HFF-Myc (cell line): ENCODE measurements at regions not wholly inside any gene's neighbourhood (a gene's known extent, or its start where the extent isn't known, plus 50 kb on each side); places are given as distances from the start of the nearest gene placed in this dataset.
"Not testable (repeated sequence)": the region's sequence is repeated elsewhere in the genome, so short reads cannot be mapped to it uniquely, and the experiment has no call there.

ENCODE experiments used
- DNase-seq: peaks from one replicate; pipeline ENCODE4 v3.0.0-alpha.2; 2011; ENCODE audit warnings: low read depth; ENCODE audit errors: extremely low read depth
- H3K4me3 ChIP-seq: replicated peaks from 2 replicates; pipeline ENCODE4 v1.5.1; 2011; ENCODE audit warnings: low read depth, mild to moderate bottlenecking, control low read depth, low read length
- TF ChIP-seq, protein P1 (sequence below): IDR thresholded peaks from 2 replicates; pipeline ENCODE4 v1.5.1; 2012; ENCODE audit warnings: mild to moderate bottlenecking, low read depth, low read length, control low read depth; ENCODE audit errors: missing control alignments

DNA sequence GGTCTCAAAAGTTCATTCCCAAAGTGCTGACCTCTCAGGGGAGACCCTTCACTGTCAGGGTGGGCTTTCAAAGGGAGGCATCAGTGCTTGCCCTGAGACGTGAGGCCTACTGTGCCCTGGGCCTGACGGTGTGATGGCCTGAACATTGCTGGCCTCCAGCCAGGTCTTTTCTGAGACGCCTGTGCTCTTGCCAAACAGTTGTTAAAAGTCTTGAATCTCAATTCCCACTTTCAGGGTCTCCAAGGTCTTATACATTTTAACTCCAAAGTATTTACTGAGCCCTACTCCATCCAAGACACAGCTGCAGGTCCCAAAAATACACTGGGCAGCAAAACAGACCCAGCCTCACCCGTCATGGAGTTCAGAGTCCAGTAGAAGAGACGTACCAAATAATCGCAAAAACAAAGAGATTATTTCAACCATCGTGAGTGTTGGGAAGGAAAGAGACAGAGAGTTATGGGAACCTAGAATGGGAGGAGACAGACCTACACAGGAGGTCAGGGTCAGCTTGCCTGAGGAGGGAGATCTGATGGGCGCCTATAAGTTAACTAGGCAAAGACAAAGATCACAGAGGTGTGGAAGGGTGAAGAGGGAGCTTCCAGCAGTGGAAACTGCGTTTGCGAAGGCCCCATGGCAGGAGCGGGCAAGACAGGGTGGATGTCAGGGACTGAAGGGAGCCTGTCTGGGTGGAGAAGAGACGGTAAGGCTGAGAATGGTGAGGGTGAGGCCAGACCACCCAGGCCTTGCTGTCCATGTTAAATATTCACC, 446.3 kb downstream of the PREX1 start:
- no peak for DNase-seq
- TF ChIP-seq, protein P1, sequence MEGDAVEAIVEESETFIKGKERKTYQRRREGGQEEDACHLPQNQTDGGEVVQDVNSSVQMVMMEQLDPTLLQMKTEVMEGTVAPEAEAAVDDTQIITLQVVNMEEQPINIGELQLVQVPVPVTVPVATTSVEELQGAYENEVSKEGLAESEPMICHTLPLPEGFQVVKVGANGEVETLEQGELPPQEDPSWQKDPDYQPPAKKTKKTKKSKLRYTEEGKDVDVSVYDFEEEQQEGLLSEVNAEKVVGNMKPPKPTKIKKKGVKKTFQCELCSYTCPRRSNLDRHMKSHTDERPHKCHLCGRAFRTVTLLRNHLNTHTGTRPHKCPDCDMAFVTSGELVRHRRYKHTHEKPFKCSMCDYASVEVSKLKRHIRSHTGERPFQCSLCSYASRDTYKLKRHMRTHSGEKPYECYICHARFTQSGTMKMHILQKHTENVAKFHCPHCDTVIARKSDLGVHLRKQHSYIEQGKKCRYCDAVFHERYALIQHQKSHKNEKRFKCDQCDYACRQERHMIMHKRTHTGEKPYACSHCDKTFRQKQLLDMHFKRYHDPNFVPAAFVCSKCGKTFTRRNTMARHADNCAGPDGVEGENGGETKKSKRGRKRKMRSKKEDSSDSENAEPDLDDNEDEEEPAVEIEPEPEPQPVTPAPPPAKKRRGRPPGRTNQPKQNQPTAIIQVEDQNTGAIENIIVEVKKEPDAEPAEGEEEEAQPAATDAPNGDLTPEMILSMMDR = no peak

DNA sequence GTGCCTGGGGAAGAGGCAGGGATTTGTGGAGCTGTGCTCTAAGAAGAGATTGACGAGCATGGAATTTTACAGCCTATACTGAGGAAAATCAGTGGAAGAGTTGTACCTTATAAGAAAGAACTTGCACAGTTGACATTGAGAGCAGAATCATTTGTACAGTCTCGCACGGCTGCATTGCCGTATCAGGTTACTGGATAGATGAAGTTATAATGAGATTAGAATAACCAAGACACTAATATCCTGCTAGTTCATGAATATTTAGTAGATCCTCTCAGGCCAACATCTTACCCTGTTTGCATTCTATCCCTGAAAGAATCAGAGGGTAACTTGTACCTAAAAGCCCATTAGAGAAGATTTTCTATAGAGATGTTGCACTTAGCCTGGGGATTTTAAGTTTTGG, 447.1 kb downstream of the PREX1 start:
- DNase-seq = no peak
- TF ChIP-seq, protein P1 = no peak
- H3K4me3 ChIP-seq = no peak overlapping the region

More for the DNA sequence above, 446.3 kb downstream of the PREX1 start:
- no peak overlapping the region for H3K4me3 ChIP-seq

DNA sequence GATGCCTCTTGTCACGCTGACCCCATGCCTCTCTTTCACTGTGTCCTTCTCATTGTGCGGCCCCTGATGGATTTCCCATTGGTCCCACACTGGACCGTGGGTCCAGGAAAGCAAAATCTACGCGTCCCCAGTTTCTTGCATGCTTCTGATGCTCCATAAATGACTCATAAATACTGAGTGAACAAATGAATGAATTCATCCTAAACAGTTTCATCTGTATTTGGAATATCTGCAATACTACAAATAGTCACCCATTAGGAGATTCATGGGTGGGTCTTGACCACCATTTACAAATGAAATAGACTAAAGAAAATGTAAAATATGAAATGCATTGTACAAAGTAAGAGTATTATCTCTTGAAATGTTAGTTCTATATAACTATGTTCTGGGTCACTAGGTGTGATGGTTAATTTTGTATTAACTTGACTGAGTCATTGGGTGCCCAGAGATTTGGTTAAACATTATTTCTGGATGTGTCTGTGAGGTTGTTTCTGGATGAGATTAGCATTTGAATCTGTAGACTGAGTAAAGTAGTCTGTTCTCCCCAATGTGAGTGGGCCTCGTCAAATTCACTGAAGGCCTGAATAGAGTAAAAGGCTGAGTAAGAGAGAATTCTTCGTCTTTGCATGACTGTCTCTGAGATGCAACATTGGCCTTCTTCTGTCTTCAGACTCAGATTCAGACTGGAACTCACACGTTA, 448.7 kb downstream of the PREX1 start:
- H3K4me3 ChIP-seq = no peak overlapping the region
- TF ChIP-seq, protein P1 = no peak
- DNase-seq = no peak

DNA sequence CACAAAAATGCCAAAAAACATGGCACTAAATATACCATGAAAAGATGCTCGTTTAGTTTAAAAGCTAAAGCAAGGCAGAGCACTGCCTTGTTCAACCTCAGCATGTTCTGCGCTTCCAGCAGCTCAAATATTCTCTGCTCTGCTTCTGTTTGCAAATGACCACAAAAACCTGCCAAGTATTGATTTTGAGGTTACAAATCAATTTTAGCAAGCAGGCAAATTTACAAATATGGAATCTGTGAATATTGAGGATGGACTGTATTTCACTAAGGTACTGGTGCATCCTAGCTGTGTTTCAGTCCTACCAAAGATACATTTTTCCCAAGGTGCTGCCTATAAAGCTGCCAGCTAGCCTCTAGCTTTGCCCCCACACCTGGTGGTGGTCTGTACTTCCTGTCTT, 449.9 kb downstream of the PREX1 start:
- H3K4me3 ChIP-seq = no peak overlapping the region
- TF ChIP-seq, protein P1 = no peak
- DNase-seq = no peak

DNA sequence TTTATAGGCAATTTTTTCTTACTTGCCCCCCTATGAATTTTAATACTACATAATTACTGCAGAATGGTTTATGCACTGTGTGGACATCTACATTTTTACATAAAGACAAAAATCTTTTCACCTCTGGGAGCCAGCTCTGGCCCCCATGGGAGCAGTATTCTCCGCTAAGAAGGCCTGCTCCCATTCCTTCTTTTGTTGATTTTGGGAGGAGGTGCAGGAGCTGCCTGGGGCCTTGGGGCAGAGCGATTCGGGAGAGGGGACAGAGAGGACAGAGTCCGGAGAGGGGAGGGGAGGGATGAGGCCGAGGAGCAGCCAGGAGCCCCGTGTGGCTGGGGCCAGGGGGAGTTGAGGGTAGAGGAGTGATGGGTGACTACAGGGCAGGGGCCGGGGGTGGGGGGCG, 452.0 kb downstream of the PREX1 start:
- DNase-seq = no peak
- H3K4me3 ChIP-seq = no peak overlapping the region
- TF ChIP-seq, protein P1 = no peak

DNA sequence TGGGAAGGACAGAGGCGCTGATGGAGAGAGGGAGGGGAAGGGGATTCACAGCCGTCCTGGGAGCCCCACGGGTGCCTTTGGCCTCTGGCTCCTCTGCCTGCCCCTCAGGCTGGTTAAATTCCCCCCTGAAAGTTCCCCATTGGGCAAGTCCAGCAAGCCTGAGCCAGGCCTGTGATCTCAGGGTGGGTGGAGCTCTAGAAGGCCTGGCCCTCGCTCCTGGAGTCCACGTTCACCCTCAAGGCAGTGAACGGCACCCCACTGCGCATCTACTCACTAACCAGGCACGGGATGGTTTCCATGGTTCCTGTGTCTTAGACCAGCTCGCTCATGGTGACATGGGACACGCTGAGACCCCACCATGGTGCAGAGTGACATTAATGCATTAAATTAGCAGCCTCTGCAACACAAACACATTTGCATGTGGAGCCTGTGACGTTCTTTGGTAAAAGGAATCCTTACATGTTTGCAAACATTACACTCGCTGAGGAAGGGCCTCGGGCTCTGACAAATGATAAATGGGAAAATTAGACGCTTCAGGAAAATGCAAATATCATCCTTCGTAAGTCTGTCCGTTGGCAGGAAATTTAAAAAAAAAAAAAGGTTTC, 452.7 kb downstream of the PREX1 start:
- no peak for DNase-seq
- TF ChIP-seq, protein P1 = no peak

DNA sequence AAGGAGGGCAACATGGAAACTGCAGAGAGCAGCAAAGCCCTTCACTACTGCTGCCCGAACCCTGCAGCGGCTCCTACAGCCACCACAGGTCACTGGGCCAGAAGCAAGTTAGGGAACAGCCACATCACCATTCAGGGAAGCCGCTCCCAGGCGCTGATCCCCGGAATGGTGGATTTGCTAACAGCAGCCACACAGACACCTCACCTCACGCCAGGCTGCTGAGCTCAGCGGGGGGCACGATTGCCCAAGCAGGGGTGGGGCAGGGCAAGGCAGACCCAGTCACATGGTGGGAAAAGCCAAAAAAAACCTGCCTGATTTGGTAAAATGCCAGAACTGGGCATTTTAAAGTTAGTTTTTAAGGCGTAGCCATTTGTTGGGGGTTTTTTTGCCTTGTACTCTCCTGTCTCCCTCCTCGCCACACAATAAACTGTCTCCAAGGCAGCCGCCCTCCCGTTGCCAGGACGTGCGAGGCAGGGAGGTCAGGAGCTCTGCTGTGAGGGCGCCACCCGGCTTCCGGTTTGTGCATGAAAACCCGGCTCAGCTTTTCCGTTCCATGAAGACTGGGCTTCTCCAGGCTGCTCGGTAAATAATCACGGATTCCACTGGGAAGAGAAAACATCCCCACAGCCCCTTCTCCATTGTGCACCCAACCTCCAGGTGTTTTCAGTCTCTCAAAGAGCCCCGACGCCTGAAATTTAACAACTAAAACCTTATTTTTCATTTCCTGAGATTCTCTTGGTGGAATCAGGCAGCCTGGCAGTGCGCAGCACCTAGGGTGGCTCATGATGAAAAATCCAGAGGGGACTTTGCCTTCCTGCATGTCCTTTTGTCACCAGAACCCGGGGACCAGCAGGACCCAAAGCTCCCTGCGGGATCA, 453.5 kb downstream of the PREX1 start:
- DNase-seq, H3K4me3 ChIP-seq: not testable (repeated sequence)

More for the DNA sequence above, 452.7 kb downstream of the PREX1 start:
- H3K4me3 ChIP-seq = no peak overlapping the region
